ENCODE measurements at regions not wholly inside any gene's neighbourhood (a gene's known extent, or its start where the extent isn't known, plus 50 kb on each side); places are given as distances from the start of the nearest gene placed in this dataset.
"Not testable (repeated sequence)": the region's sequence is repeated elsewhere in the genome, so short reads cannot be mapped to it uniquely, and the experiment has no call there.

DNA sequence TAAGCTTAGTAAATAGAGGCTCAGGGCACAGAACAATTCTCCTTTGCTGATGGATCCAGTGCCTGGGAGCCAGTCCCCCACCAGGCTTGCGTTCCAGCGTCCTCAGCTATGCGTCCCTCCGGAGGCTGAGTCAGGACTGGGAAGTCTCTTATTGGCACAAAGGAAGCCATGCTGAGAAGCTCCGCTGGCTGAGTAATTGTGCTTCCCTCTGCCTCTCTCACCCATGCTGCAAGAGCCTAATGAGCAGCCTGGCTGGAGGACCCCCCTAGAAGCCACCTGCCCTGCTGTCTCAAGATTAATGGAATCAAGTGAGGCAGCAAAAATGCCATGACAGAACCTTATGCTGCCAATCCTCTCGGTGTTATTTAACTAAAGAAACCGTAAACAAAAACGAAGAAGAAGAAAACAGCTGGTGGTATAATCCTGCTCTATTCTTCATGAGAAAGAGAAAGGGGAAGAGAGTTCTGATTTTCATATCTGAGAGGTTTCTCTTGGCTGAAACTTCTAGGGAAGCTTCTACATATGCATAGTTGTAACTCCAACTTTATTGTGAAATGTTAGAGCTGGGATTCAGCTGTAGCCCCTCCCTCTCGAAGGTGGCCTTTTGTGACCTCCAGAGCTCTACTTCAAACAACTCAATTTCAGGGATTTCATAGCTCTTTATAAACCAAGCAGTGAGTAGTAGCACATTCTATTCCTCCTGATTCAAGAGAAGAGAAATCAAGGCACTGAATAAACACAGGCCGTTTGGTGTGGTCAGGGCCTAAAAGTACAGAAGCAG is 185.4 kb upstream of the SEMA6A start:
- DNase-seq (ENCODE audit: insufficient read length, low spot score), result no peak
- no peak for FAIRE-seq

DNA sequence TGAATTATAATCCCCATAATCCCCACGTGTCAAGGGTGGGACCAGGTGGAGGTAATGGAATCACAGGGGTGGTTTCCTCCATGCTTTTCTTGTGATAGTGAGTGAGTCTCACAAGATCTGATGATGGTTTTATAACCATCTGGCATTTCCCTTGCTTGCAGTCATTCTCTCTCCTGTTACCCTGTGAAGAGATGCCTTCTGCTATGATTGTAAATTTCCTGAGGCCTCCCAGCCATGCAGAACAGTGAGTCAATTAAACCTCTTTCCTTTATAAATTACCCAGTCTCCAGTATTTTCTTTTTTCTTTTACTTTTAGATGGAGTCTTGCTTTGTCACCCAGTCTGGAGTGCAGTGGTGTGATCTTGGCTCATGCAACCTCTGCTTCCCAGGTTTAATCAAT is 182.7 kb upstream of the SEMA6A start:
- FAIRE-seq, result no peak
- no peak for DNase-seq (ENCODE audit: insufficient read length, low spot score)

DNA sequence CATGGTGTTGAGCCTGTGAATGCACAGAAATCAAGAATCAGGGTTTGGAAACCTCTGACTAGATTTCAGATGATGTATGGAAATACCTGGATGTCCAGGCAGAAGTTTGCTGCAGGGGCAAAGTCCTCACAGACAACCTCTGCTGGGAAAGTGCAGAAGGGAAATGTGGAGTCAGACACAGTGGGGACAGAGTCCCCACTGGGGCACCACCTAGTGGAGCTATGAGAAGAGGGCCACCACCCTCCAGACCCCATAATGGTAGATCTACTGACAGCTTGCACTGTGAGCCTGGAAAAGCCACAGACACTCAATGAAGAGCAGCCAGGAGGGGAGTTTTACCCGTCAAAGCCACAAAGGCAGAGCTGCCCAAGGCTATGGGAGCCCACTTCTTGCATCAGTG is 181.9 kb upstream of the SEMA6A start:
- FAIRE-seq (no peak), DNase-seq (ENCODE audit: insufficient read length, low spot score) (no peak)

DNA sequence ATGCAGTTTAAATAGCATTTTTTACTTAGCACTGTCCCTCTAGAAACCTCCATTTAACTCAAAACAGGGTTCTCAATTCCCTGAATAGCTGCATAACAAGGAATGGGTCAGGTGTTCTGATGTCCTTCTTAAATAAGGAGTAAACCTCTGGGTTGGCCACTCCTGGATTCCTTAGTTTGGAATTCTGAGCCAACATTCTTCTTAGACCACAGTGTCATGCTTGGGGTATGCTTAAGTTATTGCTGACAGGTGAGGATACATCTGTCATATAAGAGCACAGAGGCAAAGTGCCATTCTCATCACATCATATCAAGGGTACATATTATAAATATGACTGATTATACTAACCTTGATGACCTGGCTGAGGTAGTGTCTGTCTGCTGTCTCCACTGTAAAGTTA is 179.9 kb upstream of the SEMA6A start:
- DNase-seq (ENCODE audit: insufficient read length, low spot score) (no peak), FAIRE-seq (no peak)

DNA sequence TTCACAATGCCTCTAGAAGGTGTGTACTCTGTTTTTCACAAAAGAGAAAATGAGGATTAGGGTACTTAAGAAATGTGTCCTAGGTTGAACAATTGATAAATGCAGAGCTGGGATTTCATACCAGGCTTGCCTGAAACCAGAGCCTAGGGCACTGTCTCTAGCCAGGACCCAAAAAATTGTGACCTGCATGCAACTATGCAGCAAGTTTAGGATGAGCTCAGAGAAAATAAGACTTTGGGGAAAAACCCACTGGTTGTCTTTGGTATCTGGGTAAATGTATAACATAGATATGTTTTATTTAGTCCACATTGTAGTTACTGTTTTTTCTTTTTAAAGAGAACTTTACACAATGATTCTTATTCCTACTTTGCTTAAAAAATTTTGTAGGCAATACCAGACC is 177.1 kb upstream of the SEMA6A start:
- FAIRE-seq (no peak), DNase-seq (ENCODE audit: insufficient read length, low spot score) (no peak)

DNA sequence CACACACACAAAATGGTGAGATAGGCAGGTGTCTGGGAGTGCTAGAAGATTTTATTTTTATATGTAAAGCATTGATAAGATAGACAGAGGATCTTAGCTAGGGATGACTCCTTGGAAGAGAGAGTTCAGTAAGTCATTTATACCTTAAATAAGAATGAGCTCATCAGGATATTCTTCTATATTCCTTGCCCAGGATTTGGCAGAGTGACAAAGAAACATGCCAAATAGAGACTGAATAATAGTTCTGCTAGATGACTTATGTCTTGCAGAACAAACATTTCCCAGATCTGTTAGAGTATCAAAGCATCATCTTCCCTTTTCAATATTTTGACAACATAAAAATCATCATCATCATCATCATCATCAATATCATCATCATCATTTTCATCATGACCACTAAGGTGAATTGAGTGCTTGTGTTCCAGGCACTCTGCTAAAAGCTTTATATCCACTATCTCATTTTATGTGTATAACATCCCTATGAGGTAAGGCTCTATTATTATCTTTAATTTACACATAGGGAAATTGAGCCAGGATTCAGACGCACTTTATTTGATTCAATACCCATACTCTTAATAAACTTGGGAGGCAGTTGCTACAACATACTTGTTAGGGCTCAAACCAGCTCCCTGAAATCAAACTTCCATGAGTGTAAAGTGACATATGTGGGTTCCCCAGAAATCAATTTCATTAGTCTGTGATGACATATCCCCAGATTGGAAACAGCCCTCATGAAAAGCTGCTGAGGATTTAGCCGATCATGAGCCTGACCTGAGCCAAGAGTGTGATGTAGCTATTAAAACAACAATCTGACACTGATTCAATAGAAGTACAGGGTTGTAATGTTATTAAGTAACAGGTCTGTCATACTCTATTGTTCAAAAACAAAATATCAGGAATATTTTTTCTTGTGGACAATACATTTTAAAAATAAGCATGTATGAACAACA is 176.3 kb upstream of the SEMA6A start:
- no peak for DNase-seq (ENCODE audit: insufficient read length, low spot score)

DNA sequence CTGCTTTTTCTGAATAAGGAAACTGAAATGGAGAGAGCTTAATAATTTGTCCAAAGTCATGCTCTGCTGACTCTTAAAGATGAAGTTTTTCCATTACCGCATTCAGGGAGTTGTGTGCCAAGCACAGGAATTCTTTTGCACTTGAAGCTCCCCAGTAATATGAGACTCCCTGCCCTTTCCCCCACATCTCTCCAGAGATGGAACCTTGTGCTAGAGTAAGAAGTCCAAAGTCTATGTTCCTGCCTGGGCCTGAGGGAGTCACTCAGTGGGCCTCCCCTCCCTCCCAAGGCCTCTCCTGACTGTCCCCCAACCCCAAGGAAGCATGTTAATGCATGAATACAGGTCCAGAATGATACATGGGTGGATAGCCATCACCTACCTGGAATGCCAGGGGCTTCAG is 173.3 kb upstream of the SEMA6A start:
- DNase-seq (ENCODE audit: insufficient read length, low spot score) (no peak), FAIRE-seq (no peak)

More for the DNA sequence above, 176.3 kb upstream of the SEMA6A start:
- FAIRE-seq, result no peak

DNA sequence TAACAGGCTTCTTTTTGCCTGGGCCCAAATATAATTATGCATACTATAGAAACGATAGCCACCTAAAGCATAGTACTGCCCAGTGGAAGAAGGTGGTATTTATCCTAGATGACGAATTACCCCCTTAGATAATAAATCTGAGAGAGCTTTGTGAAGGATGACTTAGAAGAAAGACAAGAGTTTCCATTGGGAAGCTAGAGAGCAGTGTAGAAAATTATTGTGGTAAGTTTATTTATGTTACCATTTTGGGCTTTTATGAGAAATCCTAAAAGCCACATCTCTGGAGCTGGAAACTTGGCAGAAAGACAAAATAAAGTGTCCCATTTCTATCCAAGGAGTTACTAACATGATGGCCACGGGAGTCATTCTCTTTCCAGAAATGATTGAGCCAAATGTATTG is 172.0 kb upstream of the SEMA6A start:
- FAIRE-seq (no peak), DNase-seq (ENCODE audit: insufficient read length, low spot score) (no peak)

DNA sequence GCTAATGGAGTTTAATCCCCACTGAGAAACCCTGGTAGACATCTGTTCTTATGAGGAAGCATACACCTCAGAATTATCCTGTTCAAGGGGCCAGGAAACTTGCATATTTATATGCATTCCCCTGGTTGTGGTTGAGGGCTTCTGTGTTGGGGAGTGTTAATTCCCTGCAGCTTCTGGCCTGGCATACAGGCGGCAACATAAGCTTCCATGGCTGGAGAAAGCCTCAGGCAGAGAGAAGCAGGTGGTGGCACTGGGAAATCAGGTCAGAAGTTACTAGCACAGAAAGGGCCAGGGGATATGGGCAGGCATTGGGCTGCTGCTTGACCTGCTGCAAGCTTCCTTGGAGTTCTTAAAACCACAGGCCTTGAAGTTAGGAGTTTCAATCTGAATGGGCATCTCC is 166.1 kb upstream of the SEMA6A start:
- DNase-seq (ENCODE audit: insufficient read length, low spot score), result no peak
- FAIRE-seq, result no peak

DNA sequence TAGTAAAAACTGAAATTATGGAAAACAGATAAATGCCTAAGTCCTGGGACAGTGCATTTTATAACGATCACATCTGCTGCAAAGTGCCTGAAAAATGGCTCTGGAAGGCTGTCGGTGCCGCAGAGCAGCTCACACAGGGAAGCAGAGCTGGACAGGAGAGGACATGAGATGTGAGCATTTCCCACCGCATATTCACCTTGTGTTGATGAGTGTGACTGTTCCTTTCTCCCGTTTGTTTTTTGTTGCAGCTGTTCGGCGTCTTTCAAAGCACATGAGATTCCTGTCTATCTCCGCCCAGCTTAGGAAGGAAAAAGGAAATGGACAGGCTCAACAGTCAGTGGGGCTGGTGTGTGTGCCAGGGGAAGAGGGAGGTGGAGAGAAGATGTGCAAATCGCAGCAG is 164.9 kb upstream of the SEMA6A start:
- DNase-seq (ENCODE audit: insufficient read length, low spot score), result no peak
- no peak for FAIRE-seq

DNA sequence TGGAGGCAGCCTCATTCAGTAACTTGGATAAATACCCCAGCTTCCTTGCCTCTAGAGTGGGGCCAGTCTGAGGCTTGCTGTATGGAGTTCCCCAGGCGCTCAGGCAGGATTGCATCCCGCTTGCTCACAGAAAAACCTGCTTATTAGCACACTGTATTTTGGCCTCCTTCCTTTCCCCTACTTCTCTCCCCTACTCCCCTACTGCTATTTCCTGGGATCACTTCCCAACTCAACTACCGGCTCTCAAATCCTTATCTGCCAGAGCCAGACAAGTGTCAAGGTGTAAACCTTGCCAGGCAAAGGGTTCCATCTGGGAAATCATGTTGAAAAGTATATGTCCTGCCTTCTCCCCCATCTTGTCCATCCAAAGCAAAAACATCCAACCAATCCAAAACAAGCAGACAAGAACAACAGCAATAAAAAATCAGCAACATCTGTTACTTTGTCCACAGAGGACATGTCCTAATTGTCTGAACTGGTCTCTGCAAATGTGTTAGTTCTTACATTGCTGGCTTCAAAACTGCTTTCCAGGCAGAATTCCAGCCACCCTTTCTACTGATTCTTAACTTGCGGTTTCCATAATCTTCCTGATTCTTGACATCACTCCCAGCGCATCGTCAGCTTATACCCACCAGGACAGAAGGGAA is 164.1 kb upstream of the SEMA6A start:
- no peak for FAIRE-seq
- DNase-seq (ENCODE audit: insufficient read length, low spot score), result no peak

DNA sequence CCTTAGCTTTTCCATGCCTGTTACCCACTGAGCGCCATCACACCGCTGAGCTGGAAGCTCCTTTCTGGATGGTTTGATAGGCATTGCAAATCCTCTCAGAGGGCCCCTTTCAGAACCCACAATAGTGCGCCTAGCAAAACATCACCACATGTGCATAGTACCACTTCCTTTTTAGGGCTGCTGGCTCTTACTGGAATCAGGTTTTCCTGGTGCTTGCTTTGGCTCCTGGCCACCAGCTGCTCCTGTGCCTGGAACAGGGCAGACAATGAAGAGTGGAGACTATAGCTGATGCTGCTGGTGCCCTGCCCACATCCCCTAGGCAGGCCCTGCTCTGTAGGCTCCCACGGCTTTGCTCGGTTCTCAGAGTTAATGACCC is 163.6 kb upstream of the SEMA6A start:
- FAIRE-seq, result no peak
- DNase-seq (ENCODE audit: insufficient read length, low spot score), result no peak

DNA sequence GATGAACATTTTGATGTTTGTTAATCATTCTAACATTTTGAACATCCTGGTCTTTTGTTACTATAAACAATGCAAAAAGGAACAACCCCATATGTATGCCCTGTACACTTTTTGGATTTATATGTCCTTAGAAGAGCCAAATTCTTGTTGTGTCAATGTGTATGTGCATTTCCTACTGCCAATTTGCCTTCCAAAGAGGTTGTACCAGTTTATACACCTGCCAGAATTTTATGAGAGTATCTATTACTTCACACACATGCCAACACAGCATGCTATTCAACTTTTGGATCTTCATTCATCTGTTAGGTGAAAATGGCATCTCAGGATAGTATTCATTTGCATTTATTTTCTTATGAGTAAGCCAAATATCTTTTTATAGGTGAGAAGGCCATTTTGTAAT is 162.0 kb upstream of the SEMA6A start:
- no peak for FAIRE-seq

DNA sequence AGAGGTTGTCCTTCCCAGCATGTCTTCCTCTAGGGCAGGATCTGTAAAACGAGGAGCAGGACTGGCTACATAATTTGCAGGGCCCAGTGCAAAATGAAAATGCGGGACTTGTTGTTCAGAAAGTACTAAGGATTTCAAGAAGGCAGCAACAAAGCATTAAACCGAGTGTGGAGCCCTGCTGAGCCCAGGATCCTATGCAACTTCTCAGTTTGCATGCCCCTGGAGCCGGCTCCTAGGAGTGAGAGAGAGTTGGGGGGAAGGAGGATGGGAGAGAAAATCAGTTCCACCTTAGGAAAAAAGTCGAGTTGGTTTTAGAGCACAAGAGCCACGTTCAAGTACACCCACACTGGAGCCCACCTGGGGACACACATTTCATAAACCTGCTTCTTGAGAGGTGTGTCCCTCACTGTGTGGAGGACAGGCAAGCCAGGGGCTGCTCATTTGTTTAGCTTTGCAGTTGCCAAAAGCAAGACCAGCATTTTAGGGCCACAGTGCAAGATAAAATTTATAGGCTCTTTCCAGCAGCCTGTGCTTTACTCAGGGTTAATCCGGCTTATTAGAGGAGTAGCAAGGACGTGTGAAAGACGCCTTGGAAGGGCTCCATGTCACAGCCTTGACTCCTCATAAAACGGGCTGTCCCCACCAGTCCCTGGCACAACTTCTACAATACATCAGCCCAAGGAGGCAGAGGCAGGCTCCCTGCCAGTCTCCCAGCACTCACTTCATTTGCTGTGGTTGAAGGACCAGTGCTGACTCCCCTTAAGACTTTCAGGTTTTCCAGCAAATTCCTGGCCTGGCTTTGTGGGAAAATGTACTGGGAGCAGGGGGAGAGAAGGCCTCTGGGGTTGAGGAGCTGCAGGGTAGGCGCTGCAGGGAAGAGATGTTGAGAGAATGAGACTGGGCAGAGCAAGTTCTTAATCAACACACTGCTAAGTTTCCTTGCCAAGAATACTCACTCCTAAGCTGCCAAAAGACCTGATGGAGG is 159.7 kb upstream of the SEMA6A start:
- DNase-seq (ENCODE audit: insufficient read length, low spot score) (no peak), FAIRE-seq (no peak)

More for the DNA sequence above, 162.0 kb upstream of the SEMA6A start:
- no peak for DNase-seq (ENCODE audit: insufficient read length, low spot score)

DNA sequence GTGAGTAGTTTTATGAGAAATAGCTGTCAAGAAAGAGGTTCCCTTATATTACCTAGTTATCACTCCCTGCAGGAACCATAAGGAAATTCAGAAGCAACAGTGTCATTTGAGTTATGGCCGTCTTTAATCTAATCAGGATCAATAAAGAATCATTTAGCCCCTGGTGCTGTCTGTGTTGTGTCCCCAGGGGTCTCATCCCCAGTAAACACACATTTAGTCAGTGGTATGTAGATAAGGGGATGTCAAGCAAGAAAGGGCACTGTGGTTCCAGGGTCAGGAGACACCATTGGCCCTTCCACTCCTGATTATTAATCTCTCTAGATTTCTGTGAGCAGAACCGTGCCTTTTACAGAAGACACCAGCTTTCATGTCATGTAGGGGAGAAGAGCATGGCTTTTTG is 158.0 kb upstream of the SEMA6A start:
- FAIRE-seq, result no peak
- DNase-seq (ENCODE audit: insufficient read length, low spot score), result no peak

DNA sequence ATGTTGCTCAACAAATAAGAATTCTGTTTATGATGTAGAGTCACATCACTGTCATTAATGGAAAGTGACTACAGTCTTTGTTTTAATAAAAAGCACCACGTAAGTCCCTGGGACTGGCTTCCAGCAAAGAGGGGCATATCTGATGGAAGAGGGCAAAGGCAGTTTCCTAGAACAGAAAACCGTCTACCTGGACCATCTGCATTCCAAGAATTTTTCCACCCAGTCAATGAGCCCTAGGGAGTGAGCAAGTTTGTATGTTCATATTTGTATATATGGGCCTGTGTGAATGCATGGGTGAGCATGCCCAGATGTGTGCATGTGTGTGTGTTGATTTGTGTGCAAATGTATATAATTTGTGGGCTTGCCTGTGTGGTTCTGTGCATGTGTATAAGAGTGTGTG is 156.8 kb upstream of the SEMA6A start:
- DNase-seq (ENCODE audit: insufficient read length, low spot score), result no peak
- FAIRE-seq, result no peak

DNA sequence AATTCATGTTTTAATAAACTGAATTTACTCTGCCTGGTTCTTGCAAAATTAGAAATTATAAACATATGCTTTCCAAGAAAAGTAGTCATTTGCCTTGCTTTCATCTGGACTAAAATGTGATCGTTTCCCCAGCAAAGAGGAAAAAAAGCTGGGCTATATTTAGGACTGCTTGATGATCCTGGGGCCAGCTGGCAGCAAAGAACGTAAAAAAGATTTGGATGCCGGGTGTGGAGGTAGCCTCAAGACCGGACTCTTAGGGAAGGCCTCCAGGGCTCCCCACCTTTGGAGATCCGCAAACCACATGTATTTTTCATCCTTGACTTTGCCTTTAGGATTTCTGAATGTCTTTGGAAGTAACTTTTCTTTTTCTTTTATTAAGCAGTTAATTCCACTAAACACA is 156.1 kb upstream of the SEMA6A start:
- FAIRE-seq, result no peak
- no peak for DNase-seq (ENCODE audit: insufficient read length, low spot score)

DNA sequence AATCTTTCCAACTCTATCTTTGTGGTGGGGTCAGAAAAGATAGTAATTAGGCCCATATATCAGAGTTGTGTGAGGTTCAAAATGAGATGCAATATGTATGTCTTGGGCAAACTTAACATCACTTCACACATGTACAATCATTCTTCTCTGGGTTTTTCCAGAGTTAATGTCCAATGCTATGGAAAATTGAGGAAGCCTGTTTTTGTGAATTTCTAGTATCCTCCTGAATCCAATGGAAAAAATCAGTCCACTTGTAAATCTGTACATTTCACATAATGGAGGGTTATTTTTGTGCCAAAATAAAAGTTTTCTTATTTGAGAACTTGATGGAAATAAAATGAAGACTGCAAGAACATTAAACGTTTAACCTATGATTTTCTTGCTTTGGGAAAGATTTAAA is 155.6 kb upstream of the SEMA6A start:
- DNase-seq (ENCODE audit: insufficient read length, low spot score) (no peak), FAIRE-seq (no peak)

DNA sequence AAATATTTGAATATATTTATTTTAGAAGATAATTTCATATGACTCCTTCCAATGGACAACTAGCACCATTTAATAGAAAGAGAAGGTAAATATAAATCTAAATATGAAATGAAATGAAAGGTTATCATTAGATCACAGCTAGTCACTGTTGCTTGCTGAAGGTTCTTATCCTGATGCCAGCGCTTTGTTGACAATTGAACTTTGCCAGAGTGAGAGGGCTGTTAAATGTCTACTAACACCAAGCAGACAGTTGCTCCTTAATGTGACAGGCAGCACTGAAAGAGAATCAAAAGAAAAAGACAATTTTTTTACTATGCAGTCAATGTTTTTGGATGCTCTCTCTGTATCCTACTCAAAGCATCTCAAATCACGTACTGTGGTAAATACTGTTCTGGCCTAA is 152.6 kb upstream of the SEMA6A start:
- FAIRE-seq, result no peak
- DNase-seq (ENCODE audit: insufficient read length, low spot score), result no peak

DNA sequence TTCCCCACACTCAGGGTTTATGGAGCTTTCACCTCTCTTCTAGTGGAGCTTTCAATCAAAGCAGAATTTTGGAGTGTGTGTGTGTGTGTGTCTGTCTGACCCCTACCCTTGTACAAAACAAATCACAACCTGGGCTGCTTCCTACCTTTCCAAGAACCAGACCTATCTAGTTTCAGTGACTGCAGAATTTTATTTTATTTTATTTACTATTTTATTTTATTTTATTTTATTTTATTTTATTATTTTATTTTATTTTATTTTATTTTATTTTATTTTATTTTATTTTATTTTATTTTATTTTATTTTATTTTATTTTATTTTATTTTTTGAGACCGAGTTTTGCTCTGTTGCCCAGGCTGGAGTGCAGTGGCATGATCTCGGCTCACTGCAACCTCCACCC is 151.6 kb upstream of the SEMA6A start:
- not testable (repeated sequence) for FAIRE-seq

More for the DNA sequence above, 151.6 kb upstream of the SEMA6A start:
- DNase-seq (ENCODE audit: insufficient read length, low spot score), result not testable (repeated sequence)

Measured in HTR-8/SVneo (cell line).